Anterior cingulate cortex (tissue), 58 donors: ENCODE measurements at regions not wholly inside any gene's neighbourhood (a gene's known extent, or its start where the extent isn't known, plus 50 kb on each side); places are given as distances from the start of the nearest gene placed in this dataset.

Experiments
- DNase-seq, 58 donors: peaks; one replicate each; lab custom pipeline; 2025; lab: John Stamatoyannopoulos, UW

- DNase-seq: peak in 53 of 58 donors; percentile 23 to 90 (median 71)
Observed at GRCh38 chr2:43059183-43059897, 167.1 kb downstream of the ZFP36L2 start.

GRCh38 chr2:43058726-43059110 is 167.7 kb downstream of the ZFP36L2 start:
- DNase-seq: no peak

GRCh38 chr2:43057742-43058725 is 168.4 kb downstream of the ZFP36L2 start:
- no peak for DNase-seq

GRCh38 chr2:43057026-43057741 is 169.2 kb downstream of the ZFP36L2 start:
- peak; percentile 15 to 94 (median 85) for DNase-seq

- DNase-seq: no peak
Observed at GRCh38 chr2:43055985-43056384, 170.4 kb downstream of the ZFP36L2 start.

- no peak for DNase-seq
Observed at GRCh38 chr2:43055086-43055912, 171.1 kb downstream of the ZFP36L2 start.

- peak in 1 of 58 donors; percentile 29 for DNase-seq
Observed at GRCh38 chr2:43054367-43054766, 172.0 kb downstream of the ZFP36L2 start.

GRCh38 chr2:43052944-43053306 is 173.5 kb downstream of the ZFP36L2 start:
- DNase-seq: no peak

- DNase-seq: no peak
Observed at GRCh38 chr2:43052204-43052943, 174.0 kb downstream of the ZFP36L2 start.

- no peak for DNase-seq
Observed at GRCh38 chr2:43051338-43051737, 175.1 kb downstream of the ZFP36L2 start.

- no peak for DNase-seq
Observed at GRCh38 chr2:43050866-43051265, 175.5 kb downstream of the ZFP36L2 start.

GRCh38 chr2:43049836-43050801 is 176.3 kb downstream of the ZFP36L2 start:
- DNase-seq: no peak

GRCh38 chr2:43047187-43047780 is 179.1 kb downstream of the ZFP36L2 start:
- DNase-seq: no peak

- no peak for DNase-seq
Observed at GRCh38 chr2:43045866-43046265, 180.5 kb downstream of the ZFP36L2 start.

GRCh38 chr2:43044093-43044681 is 182.2 kb downstream of the ZFP36L2 start:
- no peak for DNase-seq

GRCh38 chr2:43043553-43043870 is 182.9 kb downstream of the ZFP36L2 start:
- no peak for DNase-seq

GRCh38 chr2:43041661-43042360 is 184.6 kb downstream of the ZFP36L2 start:
- peak in 3 of 58 donors; percentile 23 to 44 (median 32) for DNase-seq
